ENCODE measurements at regions not wholly inside any gene's neighbourhood (a gene's known extent, or its start where the extent isn't known, plus 50 kb on each side); places are given as distances from the start of the nearest gene placed in this dataset.

DNA sequence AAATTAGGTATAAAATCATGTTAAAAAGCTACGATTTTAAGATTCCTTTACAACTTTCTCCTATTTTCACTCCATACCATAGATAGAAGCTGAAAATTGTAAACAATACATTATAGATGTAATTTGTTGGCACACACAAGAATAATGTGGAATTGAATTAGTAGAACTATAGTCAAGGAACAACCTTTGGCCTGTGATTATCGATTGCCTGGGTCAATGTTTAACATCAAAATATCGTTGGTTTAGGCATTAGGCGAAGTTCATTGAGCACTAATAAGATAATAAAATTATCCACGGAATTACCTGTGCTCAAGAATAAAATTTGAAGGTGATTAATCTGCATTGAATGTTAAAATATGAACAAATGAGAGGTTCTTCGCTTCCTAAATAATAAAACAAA, 455.1 kb upstream of the ZP4 start:
- TF ChIP-seq CTCF (IDR thresholded peaks at IDR 0.05), result no peak
- no peak for TF ChIP-seq POLR2A (IDR thresholded peaks at IDR 0.05)
